ENCODE measurements at regions not wholly inside any gene's neighbourhood (a gene's known extent, or its start where the extent isn't known, plus 50 kb on each side); places are given as distances from the start of the nearest gene placed in this dataset.
"Not testable (repeated sequence)": the region's sequence is repeated elsewhere in the genome, so short reads cannot be mapped to it uniquely, and the experiment has no call there.

DNA sequence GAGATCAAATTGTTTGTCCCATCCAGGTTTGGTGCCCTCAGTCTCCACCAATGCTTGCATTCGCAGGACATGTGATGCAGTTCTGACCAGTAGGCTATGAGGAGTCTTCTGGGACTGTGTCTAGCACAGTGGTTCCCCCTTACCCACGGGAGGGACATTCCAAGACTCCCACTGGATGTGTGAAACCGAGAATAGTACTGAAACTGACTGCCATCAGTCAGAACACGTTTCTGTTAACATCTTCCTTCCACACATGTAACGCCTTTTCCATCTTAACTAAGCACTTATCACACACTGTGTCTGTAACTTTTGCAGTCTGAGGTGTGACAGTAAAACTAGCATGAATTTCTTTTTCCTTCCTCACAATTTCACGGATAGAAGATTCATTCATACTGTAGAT lies 74.7 kb downstream of the PTTG1 start:
- Mint-ChIP-seq H3K4me1 (ENCODE audit: unreplicated experiment) (no peaks in the 10 kb centered on the region), H3K36me3 (no peaks in the 10 kb centered on the region), H3K4me3 (no peak overlapping the region), H3K9me3 (peaks cover 5% of the 10 kb centered on the region), H3K27ac (no peak overlapping the region), H3K27me3 (peaks cover 6% of the 10 kb centered on the region)
- TF ChIP-seq, protein P1, sequence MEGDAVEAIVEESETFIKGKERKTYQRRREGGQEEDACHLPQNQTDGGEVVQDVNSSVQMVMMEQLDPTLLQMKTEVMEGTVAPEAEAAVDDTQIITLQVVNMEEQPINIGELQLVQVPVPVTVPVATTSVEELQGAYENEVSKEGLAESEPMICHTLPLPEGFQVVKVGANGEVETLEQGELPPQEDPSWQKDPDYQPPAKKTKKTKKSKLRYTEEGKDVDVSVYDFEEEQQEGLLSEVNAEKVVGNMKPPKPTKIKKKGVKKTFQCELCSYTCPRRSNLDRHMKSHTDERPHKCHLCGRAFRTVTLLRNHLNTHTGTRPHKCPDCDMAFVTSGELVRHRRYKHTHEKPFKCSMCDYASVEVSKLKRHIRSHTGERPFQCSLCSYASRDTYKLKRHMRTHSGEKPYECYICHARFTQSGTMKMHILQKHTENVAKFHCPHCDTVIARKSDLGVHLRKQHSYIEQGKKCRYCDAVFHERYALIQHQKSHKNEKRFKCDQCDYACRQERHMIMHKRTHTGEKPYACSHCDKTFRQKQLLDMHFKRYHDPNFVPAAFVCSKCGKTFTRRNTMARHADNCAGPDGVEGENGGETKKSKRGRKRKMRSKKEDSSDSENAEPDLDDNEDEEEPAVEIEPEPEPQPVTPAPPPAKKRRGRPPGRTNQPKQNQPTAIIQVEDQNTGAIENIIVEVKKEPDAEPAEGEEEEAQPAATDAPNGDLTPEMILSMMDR (conservative IDR thresholded peaks at IDR 0.05): no peak
- DNase-seq (ENCODE audit: extremely low spot score, unreplicated experiment): no peak

DNA sequence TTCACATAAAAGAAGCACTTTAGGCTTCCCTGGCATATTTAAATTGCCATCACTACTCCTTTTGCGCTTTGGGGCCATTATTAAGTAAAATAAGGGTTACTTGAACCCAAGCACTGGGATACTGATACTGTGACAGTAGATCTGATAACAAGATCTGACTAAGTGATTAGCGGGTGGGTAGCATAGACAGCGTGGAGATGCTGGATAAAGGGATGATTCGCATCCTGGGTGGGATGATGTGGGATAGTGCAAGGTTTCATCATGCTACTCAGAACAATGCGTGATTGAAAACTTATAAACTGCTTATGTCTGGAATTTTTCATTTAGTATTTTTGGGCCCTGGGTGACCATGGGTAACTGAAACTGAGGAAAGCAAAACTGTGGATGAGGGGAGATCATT lies 75.1 kb downstream of the PTTG1 start:
- no peak overlapping the region for H3K27ac Mint-ChIP-seq
- no peak for DNase-seq (ENCODE audit: extremely low spot score, unreplicated experiment)
- TF ChIP-seq, protein P1 (conservative IDR thresholded peaks at IDR 0.05): no peak
- H3K27me3 Mint-ChIP-seq: peaks cover 6% of the 10 kb centered on the region
- H3K4me3 Mint-ChIP-seq: no peak overlapping the region
- H3K9me3 Mint-ChIP-seq: peaks cover 5% of the 10 kb centered on the region
- H3K36me3 Mint-ChIP-seq: no peaks in the 10 kb centered on the region
- no peaks in the 10 kb centered on the region for H3K4me1 Mint-ChIP-seq (ENCODE audit: unreplicated experiment)

DNA sequence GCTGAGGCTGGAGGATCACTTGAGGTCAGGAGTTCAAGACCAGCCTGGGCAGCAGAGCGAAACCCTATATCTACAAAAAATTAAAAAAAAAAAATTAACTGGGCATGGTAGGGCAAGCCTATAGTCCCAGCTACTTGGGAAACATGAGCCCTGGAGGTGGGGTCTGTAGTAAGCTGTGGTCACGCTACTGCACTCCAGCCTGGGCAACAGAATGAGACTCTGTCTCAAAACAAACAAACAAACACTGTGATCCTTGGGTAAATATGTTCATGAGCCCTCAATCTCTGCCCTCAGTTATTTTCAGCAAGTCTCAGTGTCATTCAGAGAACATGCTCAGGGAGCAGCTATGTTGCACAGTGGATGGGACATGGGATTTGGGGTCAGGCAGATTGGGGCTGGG lies 76.2 kb downstream of the PTTG1 start:
- H3K36me3 Mint-ChIP-seq: no peaks in the 10 kb centered on the region
- no peak for DNase-seq (ENCODE audit: extremely low spot score, unreplicated experiment)
- H3K4me1 Mint-ChIP-seq (ENCODE audit: unreplicated experiment): no peaks in the 10 kb centered on the region
- TF ChIP-seq, protein P1 (conservative IDR thresholded peaks at IDR 0.05): no peak
- no peak overlapping the region for H3K4me3 Mint-ChIP-seq
- peaks cover 9% of the 10 kb centered on the region for H3K9me3 Mint-ChIP-seq
- H3K27me3 Mint-ChIP-seq: peaks cover 14% of the 10 kb centered on the region
- no peak overlapping the region for H3K27ac Mint-ChIP-seq

DNA sequence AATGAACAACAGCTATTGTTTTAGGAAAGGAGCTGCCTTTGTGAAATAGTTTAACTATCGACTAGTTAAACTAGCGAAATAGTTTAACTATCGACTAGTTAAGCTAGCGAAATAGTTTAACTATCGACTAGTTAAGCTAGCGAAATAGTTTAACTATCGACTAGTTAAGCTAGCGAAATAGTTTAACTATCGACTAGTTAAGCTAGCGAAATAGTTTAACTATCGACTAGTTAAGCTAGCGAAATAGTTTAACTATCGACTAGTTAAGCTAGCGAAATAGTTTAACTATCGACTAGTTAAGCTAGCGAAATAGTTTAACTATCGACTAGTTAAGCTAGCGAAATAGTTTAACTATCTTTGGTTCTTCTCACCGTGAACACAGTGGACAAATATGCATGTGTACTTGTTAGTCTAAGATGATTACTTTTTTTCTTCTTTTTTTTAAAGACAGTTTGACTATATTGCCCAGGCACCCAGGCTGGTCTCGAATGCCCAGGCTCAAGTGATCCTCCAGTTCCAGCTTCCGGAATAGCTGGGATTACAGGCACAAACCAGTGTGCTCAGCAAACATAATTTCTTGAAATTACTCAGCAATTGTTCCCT lies 76.9 kb downstream of the PTTG1 start:
- not testable (repeated sequence) for DNase-seq (ENCODE audit: extremely low spot score, unreplicated experiment); H3K4me3 Mint-ChIP-seq; H3K9me3 Mint-ChIP-seq; H3K36me3 Mint-ChIP-seq; H3K4me1 Mint-ChIP-seq (ENCODE audit: unreplicated experiment); H3K27ac Mint-ChIP-seq
- H3K27me3 Mint-ChIP-seq: peaks cover 14% of the 10 kb centered on the region

DNA sequence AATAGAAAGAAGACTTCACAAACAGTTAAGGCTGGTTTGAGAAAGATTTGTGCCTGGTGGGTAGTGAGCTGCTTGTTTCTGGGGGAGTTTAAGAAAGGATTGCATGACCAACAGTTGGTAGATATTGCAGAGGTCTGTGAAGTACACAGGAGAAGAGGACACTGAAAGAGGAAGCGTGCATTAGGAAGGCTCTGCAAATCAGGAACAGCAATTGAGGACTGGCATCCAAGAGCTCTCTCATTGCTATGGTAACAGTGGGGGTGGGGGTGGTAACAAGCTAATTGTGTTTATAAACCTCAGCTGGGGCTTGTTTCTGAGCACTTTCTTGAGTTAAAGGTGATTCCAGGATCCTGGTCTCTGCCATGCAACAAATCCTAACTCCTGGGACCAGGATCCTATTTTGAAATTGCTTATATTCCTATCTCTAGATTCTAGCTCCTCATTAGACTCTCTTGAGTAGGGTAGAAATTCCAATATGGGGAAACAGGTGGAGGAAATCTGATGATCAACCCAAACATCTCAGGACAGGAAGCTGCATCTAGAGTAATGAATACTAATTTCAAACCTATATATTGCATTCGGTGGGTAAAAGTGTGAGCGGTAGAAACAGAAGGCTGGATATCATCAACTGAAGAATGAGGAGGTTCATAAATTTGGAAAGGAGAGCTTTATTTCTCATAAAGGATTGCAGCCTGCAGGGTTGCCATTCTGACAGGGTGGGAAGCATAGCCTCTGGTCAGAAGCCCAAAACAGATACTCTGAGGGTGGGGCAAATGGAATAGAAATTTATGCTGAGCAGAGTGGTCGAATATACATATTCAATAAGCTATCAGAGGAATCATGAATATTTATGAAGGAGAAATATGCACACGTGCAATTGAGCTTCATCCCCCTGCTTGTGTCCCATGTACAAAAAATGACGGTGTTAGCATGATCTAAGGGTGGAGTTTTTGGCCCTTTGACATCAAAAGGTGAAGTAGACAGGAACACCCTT lies 79.4 kb downstream of the PTTG1 start:
- Mint-ChIP-seq H3K27ac (no peak overlapping the region), H3K4me1 (ENCODE audit: unreplicated experiment) (peaks cover under 1% of the 10 kb centered on the region), H3K9me3 (peaks cover 9% of the 10 kb centered on the region), H3K4me3 (no peak overlapping the region), H3K36me3 (no peaks in the 10 kb centered on the region), H3K27me3 (peaks cover 8% of the 10 kb centered on the region)
- TF ChIP-seq, protein P1 (conservative IDR thresholded peaks at IDR 0.05): no peak
- no peak for DNase-seq (ENCODE audit: extremely low spot score, unreplicated experiment)

DNA sequence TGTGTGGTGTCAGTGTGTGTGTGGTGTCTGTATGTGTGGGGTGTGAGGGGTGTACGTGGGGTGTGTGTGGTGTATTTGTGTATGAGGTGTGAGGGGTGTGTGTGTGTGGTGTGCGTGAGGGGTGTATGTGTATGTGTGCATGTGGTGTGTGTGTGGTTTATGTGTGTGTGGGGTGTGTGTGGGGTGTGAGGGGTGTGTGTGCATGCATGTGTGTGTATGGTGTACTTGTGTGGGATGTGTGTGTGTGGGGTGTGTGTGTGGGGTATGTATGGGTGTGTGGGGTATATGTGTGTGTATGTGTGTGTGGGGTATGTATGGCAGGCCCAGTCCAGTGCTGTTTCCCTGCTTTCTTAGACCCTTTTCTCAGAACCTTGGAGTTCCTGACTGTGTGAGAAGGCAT lies 83.3 kb downstream of the PTTG1 start:
- TF ChIP-seq, protein P1 (conservative IDR thresholded peaks at IDR 0.05): no peak
- H3K36me3 Mint-ChIP-seq: no peaks in the 10 kb centered on the region
- peaks cover 9% of the 10 kb centered on the region for H3K9me3 Mint-ChIP-seq
- no peak overlapping the region for H3K27ac Mint-ChIP-seq
- H3K27me3 Mint-ChIP-seq: peaks cover 31% of the 10 kb centered on the region
- no peak overlapping the region for H3K4me3 Mint-ChIP-seq
- no peak for DNase-seq (ENCODE audit: extremely low spot score, unreplicated experiment)
- H3K4me1 Mint-ChIP-seq (ENCODE audit: unreplicated experiment): peaks cover 18% of the 10 kb centered on the region
